HCT116 (cell line): ENCODE measurements at regions not wholly inside any gene's neighbourhood (a gene's known extent, or its start where the extent isn't known, plus 50 kb on each side); places are given as distances from the start of the nearest gene placed in this dataset.

Experiments
- ATAC-seq: fragments of 200-7000 bp; cut with Tn5 transposase; 2 replicates; pipeline ENCODE4 v1.9.1; 2020; ENCODE audit warnings: mild to moderate bottlenecking, moderate library complexity
- BruUV-seq: library from RNA; stranded (reverse); fragments of 400-500 nt; replicated peaks from 2 replicates; lab custom pipeline; 2021; lab: Mats Ljungman, UMichigan
- CTCF ChIA-PET: fragments of 300-600 bp; sonication (Branson Sonifier 250); formaldehyde crosslinking; loops from one replicate; lab custom pipeline; 2021; ENCODE audit warnings: antibody characterized with exemption; lab: Charles Lee
- POLR2A ChIA-PET: fragments of 300-600, 350-600 bp; sonication (Branson Sonifier 250); formaldehyde crosslinking; loops from one replicate; lab custom pipeline; 2021; ENCODE audit warnings: antibody characterized with exemption; lab: Charles Lee
- RAD21 ChIA-PET, 2 experiments: fragments of 300-600 bp; sonication (Branson Sonifier 250); formaldehyde crosslinking; loops; one replicate each; lab custom pipeline; 2023; ENCODE audit warnings: low total read pairs in 2 of 2; ENCODE audit not compliant: uncharacterized antibody in 2 of 2, unreplicated experiment in 2 of 2, low non-redundant PET in 1 of 2; lab: Charles Lee
- DNase-seq: peaks from one replicate; pipeline ENCODE4 v3.0.0-alpha.2; 2010; ENCODE audit warnings: low read depth, low spot score
- H2AFZ ChIP-seq: fragments of 200-600 bp; shearing (Covaris generic), sonication (generic); 2 replicates; pipeline ENCODE4 v1.6.1; 2017; ENCODE audit warnings: low read depth, mixed run types, mixed read lengths, antibody characterized with exemption, low read length; ENCODE audit not compliant: poor library complexity, severe bottlenecking
- H3K27ac ChIP-seq: 2 replicates; pipeline ENCODE4 v1.5.1; 2012; ENCODE audit warnings: low read depth, low read length
- H3K27me3 ChIP-seq: fragments of 200-600 bp; sonication (generic); 2 replicates; pipeline ENCODE4 v1.6.1; 2016; ENCODE audit warnings: mixed run types, low read length, mixed read lengths; ENCODE audit not compliant: insufficient read depth
- H3K36me3 ChIP-seq, 2 experiments: fragments of 200-500 bp in 1 of 2; fragments of 200-600 bp in 1 of 2; sonication (Bioruptor generic) in 1 of 2; sonication (generic) in 1 of 2; 2 replicates each; pipeline versions ENCODE4 v1.5.1 to v1.6.1; 2014 to 2016; ENCODE audit warnings: low read length in 2 of 2, inconsistent platforms in 1 of 2, mixed read lengths in 1 of 2, mixed run types in 1 of 2; ENCODE audit not compliant: insufficient read depth in 2 of 2, control insufficient read depth in 1 of 2
- H3K4me1 ChIP-seq, 2 experiments: fragments of 200-600 bp in 1 of 2; sonication (generic) in 1 of 2; 2 replicates each; pipeline versions ENCODE4 v1.5.1 to v1.6.1; 2012 to 2017; ENCODE audit warnings: low read length in 2 of 2, inconsistent platforms in 1 of 2, mild to moderate bottlenecking in 1 of 2, mixed read lengths in 1 of 2, mixed run types in 1 of 2, moderate library complexity in 1 of 2; ENCODE audit not compliant: insufficient read depth in 2 of 2, control insufficient read depth in 1 of 2
- H3K4me2 ChIP-seq: fragments of 200-600 bp; sonication (generic); 2 replicates; pipeline ENCODE4 v1.6.1; 2017; ENCODE audit warnings: mixed run types, low read length, mixed read lengths
- H3K4me3 ChIP-seq, 2 experiments: fragments of 200-600 bp in 1 of 2; sonication (generic) in 1 of 2; replicated peaks in 1 of 2; 2 replicates each; pipeline ENCODE4 v1.5.1; 2011 to 2016; ENCODE audit warnings: low read length in 2 of 2, control low read depth in 1 of 2, low read depth in 1 of 2, mild to moderate bottlenecking in 1 of 2, mixed read lengths in 1 of 2, mixed run types in 1 of 2
- H3K79me2 ChIP-seq: fragments of 200-600 bp; sonication (generic); 2 replicates; pipeline ENCODE4 v1.6.1; 2017; ENCODE audit warnings: mild to moderate bottlenecking, mixed run types, low read length, moderate library complexity, mixed read lengths; ENCODE audit not compliant: insufficient read depth
- H3K9ac ChIP-seq: fragments of 200-600 bp; sonication (generic); 2 replicates; pipeline ENCODE4 v1.6.1; 2016; ENCODE audit warnings: low read length, mixed read lengths
- H3K9me2 ChIP-seq: fragments of 200-600 bp; sonication (generic), shearing (Covaris generic); 2 replicates; pipeline ENCODE4 v1.6.1; 2017; ENCODE audit warnings: mixed run types, mild to moderate bottlenecking, moderate library complexity; ENCODE audit not compliant: insufficient read depth
- H3K9me3 ChIP-seq, 2 experiments: fragments of 200-500 bp in 1 of 2; fragments of 200-600 bp in 1 of 2; sonication (Bioruptor generic) in 1 of 2; sonication (generic) in 1 of 2; 2 replicates each; pipeline ENCODE4 v1.6.1; 2014 to 2017; ENCODE audit warnings: low read length in 2 of 2, mixed read lengths in 2 of 2, inconsistent platforms in 1 of 2, low read depth in 1 of 2, mild to moderate bottlenecking in 1 of 2, mixed run types in 1 of 2, moderate library complexity in 1 of 2; ENCODE audit not compliant: control insufficient read depth in 1 of 2, insufficient read depth in 1 of 2
- H4K20me1 ChIP-seq: fragments of 200-600 bp; sonication (generic), shearing (Covaris generic); 2 replicates; pipeline ENCODE4 v1.6.1; 2017; ENCODE audit warnings: mixed run types, mild to moderate bottlenecking, moderate library complexity; ENCODE audit not compliant: insufficient read depth
- ATF3 ChIP-seq: IDR thresholded peaks from 2 replicates; pipeline ENCODE4 v1.6.1; 2012
- JUND ChIP-seq: IDR thresholded peaks from 2 replicates; pipeline ENCODE4 v1.6.1; 2012
- POLR2A ChIP-seq: IDR thresholded peaks from 2 replicates; pipeline ENCODE4 v1.7.0; 2011; ENCODE audit warnings: borderline replicate concordance; ENCODE audit not compliant: insufficient read depth, insufficient read length; ENCODE audit errors: extremely low read depth
- RAD21 ChIP-seq: IDR thresholded peaks from 2 replicates; pipeline ENCODE4 v1.6.1; 2012; ENCODE audit warnings: low read depth, mild to moderate bottlenecking
- SP1 ChIP-seq: IDR thresholded peaks from 2 replicates; pipeline ENCODE4 v1.6.1; 2012; ENCODE audit warnings: low read depth
- SRF ChIP-seq: IDR thresholded peaks from 2 replicates; pipeline ENCODE4 v1.6.1; 2012; ENCODE audit warnings: low read depth
- ZNF274 ChIP-seq: fragments of 200-500 bp; sonication (Bioruptor generic); IDR thresholded peaks from 2 replicates; pipeline ENCODE4 v1.6.1; 2014; ENCODE audit warnings: mild to moderate bottlenecking, low read depth, low read length, inconsistent platforms
- intact Hi-C: fragments of 100-400 bp; cut with micrococcal nuclease; formaldehyde crosslinking; loops from 2 replicates; pipeline ENCODE4 v1.10.0; 2022
- TF ChIP-seq, protein P1 (sequence below), 3 experiments: fragments of 200-600 bp in 1 of 3; sonication (generic) in 1 of 3; IDR thresholded peaks in 2 of 3; conservative IDR thresholded peaks in 1 of 3; 2 replicates each; pipeline ENCODE4 v1.5.1; 2012 to 2017; ENCODE audit warnings: low read depth in 2 of 3, low read length in 2 of 3, antibody characterized with exemption in 1 of 3, borderline replicate concordance in 1 of 3, control low read depth in 1 of 3, mild to moderate bottlenecking in 1 of 3, mixed read lengths in 1 of 3, mixed run types in 1 of 3, moderate library complexity in 1 of 3; ENCODE audit not compliant: insufficient read depth in 1 of 3
- TF ChIP-seq, protein P2 (sequence below): IDR thresholded peaks from 2 replicates; pipeline ENCODE4 v1.6.1; 2011; ENCODE audit warnings: mild to moderate bottlenecking, low read length, moderate library complexity; ENCODE audit not compliant: insufficient replicate concordance; ENCODE audit errors: extremely low read depth

- TF ChIP-seq, protein P1, sequence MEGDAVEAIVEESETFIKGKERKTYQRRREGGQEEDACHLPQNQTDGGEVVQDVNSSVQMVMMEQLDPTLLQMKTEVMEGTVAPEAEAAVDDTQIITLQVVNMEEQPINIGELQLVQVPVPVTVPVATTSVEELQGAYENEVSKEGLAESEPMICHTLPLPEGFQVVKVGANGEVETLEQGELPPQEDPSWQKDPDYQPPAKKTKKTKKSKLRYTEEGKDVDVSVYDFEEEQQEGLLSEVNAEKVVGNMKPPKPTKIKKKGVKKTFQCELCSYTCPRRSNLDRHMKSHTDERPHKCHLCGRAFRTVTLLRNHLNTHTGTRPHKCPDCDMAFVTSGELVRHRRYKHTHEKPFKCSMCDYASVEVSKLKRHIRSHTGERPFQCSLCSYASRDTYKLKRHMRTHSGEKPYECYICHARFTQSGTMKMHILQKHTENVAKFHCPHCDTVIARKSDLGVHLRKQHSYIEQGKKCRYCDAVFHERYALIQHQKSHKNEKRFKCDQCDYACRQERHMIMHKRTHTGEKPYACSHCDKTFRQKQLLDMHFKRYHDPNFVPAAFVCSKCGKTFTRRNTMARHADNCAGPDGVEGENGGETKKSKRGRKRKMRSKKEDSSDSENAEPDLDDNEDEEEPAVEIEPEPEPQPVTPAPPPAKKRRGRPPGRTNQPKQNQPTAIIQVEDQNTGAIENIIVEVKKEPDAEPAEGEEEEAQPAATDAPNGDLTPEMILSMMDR (IDR thresholded peaks at IDR 0.05 in 2 of 3, conservative IDR thresholded peaks at IDR 0.05 in 1 of 3; ENCODE audit: borderline replicate concordance in 1 of 3, insufficient read depth in 1 of 3, low read depth in 2 of 3, low read length in 2 of 3): no peak
Measured at GRCh38 chr20:34164381-34164984, 52.4 kb upstream of the EIF2S2 start (continued).

DNA sequence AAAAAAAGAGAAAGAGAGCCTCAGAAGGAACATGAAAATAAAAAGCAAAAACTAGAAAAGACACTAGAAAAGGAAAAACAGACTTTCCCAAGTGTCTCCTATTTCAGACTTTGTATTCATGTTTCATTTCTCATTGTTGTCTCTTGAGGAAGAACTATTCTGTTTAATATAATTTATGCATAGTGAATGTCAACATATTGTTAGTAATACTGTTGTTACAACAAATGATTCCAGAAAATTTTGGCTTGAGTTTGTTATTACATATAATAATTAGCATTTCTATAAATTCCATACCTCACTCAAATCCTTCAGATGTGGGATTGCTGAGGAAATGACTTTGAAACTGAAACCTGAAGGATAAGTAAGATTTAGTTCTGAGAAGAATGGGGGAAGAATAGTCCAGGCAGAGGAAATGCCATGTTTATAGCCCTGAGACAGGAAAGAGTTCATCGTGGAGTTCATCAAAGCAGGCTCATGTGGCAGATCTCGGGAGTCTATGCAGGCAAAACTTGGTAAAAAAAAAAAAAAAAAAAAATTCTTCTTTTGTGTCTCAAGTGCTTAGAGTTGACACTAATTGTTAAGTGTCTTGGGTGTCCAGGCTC lies 53.1 kb upstream of the EIF2S2 start:
- Histone ChIP-seq H3K9ac (no peak overlapping the region), H3K4me1 (no peaks in the 10 kb centered on the region), H3K27ac (no peak overlapping the region), H3K36me3 (no peaks in the 10 kb centered on the region), H2AFZ (no peak overlapping the region), H3K4me2 (no peak overlapping the region), H4K20me1 (no peaks in the 10 kb centered on the region), H3K9me3 (no peaks in the 10 kb centered on the region), H3K79me2 (no peaks in the 10 kb centered on the region), H3K4me3 (no peak overlapping the region), H3K27me3 (no peaks in the 10 kb centered on the region), H3K9me2 (no peaks in the 10 kb centered on the region)
- ChIA-PET POLR2A (no interaction called here), RAD21 (no interaction called here), CTCF (interaction anchor here (0.6 kb wide), 1 partner anchor 13 kb away, joined by 4 read pairs; no protein-coding TSS in a partner anchor)
- TF ChIP-seq SRF (no peak), POLR2A (no peak), JUND (no peak), ZNF274 (no peak), RAD21 (no peak), ATF3 (no peak), SP1 (no peak)
- TF ChIP-seq, protein P2, sequence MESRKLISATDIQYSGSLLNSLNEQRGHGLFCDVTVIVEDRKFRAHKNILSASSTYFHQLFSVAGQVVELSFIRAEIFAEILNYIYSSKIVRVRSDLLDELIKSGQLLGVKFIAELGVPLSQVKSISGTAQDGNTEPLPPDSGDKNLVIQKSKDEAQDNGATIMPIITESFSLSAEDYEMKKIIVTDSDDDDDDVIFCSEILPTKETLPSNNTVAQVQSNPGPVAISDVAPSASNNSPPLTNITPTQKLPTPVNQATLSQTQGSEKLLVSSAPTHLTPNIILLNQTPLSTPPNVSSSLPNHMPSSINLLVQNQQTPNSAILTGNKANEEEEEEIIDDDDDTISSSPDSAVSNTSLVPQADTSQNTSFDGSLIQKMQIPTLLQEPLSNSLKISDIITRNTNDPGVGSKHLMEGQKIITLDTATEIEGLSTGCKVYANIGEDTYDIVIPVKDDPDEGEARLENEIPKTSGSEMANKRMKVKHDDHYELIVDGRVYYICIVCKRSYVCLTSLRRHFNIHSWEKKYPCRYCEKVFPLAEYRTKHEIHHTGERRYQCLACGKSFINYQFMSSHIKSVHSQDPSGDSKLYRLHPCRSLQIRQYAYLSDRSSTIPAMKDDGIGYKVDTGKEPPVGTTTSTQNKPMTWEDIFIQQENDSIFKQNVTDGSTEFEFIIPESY: no peak
- no peak for DNase-seq
- no TSS peak for BruUV-seq
- ATAC-seq: no peak
- intact Hi-C loops: no loop called here
